Stimulated activated naive B cell treated with anti-CD40 and anti-IgM and Interleukin-4, amounts not matched to agents 10 μg/mL and 1 μg/mL and 100 μg/mL, for 72 hours (primary cell): ENCODE measurements at regions not wholly inside any gene's neighbourhood (a gene's known extent, or its start where the extent isn't known, plus 50 kb on each side); places are given as distances from the start of the nearest gene placed in this dataset.

Experiments used
- ATAC-seq, 2 donors: fragments of 150-1000 bp; cut with Tn5 transposase; replicated peaks; 2 replicates each; pipeline ENCODE4 v1.10.0; 2021; ENCODE audit warnings: moderate library complexity in 1 of 2
- DNase-seq: peaks from one replicate; pipeline ENCODE4 v3.0.0; 2021
- H3K27ac Mint-ChIP-seq: one replicate; pipeline ENCODE4 v1.8.0; 2022; ENCODE audit warnings: mild to moderate bottlenecking, mixed read lengths
- H3K27me3 Mint-ChIP-seq, 2 donors: one replicate each; pipeline ENCODE4 v1.8.0; 2022; ENCODE audit warnings: mixed read lengths in 2 of 2
- H3K36me3 Mint-ChIP-seq, 2 donors: one replicate each; pipeline ENCODE4 v1.8.0; 2022; ENCODE audit warnings: mixed read lengths in 2 of 2, mild to moderate bottlenecking in 1 of 2
- H3K4me1 Mint-ChIP-seq, 2 donors: one replicate each; pipeline ENCODE4 v1.8.0; 2022; ENCODE audit warnings: mixed read lengths in 2 of 2, mild to moderate bottlenecking in 1 of 2
- H3K4me3 Mint-ChIP-seq, 2 donors: one replicate each; pipeline ENCODE4 v1.8.0; 2022; ENCODE audit warnings: mild to moderate bottlenecking in 2 of 2, mixed read lengths in 2 of 2, moderate library complexity in 1 of 2
- H3K9me3 Mint-ChIP-seq, 2 donors: one replicate each; pipeline ENCODE4 v1.8.0; 2022; ENCODE audit warnings: mixed read lengths in 2 of 2, mild to moderate bottlenecking in 1 of 2

DNA sequence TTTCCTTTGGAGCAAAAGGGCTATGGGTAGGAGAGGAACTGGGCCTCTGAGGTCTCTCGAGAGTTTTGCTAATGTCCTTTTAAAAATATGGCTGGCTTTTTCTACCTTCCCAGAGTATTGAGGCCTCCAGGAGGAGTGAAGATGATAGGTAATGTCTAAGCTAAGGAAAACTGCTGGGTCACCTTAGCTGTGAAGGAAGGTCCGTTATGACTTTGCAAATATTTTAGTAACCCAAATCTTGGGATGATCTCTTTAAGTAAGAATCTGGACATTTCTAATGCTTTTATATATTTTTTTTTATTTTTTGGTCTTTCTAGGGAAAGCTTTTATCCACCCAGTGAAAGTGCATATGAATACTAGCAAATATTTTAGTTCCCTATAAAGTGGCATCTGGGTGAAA is 60.9 kb upstream of the SYN3 start:
- Mint-ChIP-seq H3K4me3 (no peak overlapping the region), H3K9me3 (no peaks in the 10 kb centered on the region), H3K27me3 (no peaks in the 10 kb centered on the region), H3K27ac (no peak overlapping the region), H3K36me3 (peaks cover 0 to 2% of the 10 kb centered on the region in 2 donors), H3K4me1 (no peaks in the 10 kb centered on the region)
- DNase-seq: no peak
- no peak for ATAC-seq

DNA sequence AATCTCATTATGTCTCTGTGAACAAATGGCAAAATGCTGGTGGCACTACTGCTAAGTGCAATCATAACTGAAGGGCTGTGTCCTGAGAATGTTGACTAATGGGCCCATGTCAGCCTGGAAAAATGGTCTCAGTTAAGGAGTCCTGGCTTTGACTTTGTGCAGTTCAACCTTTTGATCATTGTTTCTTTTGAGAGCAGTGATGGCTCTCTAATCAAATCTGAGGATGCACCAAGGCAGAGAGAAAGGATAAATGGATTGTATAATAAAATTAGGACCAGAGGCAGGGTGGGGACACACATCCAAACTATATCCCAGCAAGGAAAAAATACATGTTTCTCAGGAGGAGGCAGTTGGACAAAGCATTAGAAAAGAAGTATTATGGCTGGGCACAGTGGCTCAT is 59.6 kb upstream of the SYN3 start:
- H3K27me3 Mint-ChIP-seq: no peaks in the 10 kb centered on the region
- ATAC-seq (no peak), DNase-seq (no peak)
- no peaks in the 10 kb centered on the region for H3K9me3 Mint-ChIP-seq
- H3K27ac Mint-ChIP-seq: no peak overlapping the region
- H3K4me1 Mint-ChIP-seq: peaks cover under 1 to 3% of the 10 kb centered on the region in 2 donors
- H3K4me3 Mint-ChIP-seq: no peak overlapping the region
- peaks cover 0 to 2% of the 10 kb centered on the region in 2 donors for H3K36me3 Mint-ChIP-seq

DNA sequence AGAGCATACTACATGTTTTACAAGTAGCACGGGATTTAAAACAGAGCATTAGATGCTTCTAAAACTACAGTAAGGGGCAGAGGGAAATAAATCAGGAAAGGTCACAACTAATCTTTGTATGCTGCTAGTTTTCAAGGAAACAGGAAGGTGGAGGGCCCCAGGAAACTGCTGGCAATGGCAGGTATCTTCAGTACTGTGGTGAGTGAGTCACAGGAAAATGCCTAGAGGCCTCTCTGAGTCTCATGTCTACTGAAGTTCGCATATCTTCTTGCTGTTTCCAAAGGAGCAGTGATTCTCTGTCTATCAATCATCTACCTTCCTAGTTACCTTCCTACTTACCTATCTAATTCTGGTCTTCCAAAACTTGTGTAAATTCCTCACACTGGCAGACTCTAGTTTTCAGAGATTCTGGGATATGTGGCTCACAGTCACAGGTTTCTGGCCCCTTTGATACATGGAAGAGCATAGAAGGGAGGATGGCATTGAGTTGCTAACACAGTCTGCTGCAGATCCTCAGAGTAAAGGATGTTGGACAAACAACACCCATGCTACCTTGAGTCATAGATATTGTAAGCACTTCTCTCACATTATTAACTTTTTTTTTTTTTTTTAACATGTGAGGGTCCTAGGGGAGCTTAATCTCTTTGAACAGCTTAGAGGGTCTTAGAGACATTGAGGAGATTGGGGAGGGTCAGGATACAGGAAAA is 58.8 kb upstream of the SYN3 start:
- Mint-ChIP-seq H3K4me1 (peaks cover 6 to 12% of the 10 kb centered on the region in 2 donors), H3K36me3 (peaks cover 0 to 2% of the 10 kb centered on the region in 2 donors), H3K27me3 (no peaks in the 10 kb centered on the region), H3K4me3 (no peak overlapping the region), H3K27ac (no peak overlapping the region), H3K9me3 (no peaks in the 10 kb centered on the region)
- ATAC-seq (no peak), DNase-seq (no peak)

DNA sequence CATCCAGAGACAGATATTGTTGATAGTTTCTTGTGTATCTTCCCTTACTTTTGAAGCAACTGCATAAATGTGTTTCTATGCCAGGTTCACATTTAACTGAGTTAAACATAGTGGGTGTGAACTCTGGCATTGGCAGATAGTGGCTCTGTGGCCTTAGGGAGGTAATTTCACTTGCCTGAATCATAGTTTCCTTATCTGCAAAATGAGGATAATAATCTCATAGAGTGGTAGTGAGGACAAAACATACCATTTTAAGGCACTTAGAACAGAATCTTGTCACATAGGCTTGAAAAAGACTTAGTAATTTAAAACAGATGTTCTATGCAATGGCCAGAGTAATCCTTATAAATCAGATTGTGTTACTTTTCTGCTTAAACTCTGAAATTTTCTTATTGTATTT is 56.4 kb upstream of the SYN3 start:
- no peaks in the 10 kb centered on the region for H3K36me3 Mint-ChIP-seq
- peaks cover 0 to 4% of the 10 kb centered on the region in 2 donors for H3K27me3 Mint-ChIP-seq
- peaks cover 9 to 18% of the 10 kb centered on the region in 2 donors for H3K4me1 Mint-ChIP-seq
- no peak overlapping the region for H3K27ac Mint-ChIP-seq
- DNase-seq (no peak), ATAC-seq (no peak)
- H3K4me3 Mint-ChIP-seq: no peak overlapping the region
- peaks cover 0 to 2% of the 10 kb centered on the region in 2 donors for H3K9me3 Mint-ChIP-seq

DNA sequence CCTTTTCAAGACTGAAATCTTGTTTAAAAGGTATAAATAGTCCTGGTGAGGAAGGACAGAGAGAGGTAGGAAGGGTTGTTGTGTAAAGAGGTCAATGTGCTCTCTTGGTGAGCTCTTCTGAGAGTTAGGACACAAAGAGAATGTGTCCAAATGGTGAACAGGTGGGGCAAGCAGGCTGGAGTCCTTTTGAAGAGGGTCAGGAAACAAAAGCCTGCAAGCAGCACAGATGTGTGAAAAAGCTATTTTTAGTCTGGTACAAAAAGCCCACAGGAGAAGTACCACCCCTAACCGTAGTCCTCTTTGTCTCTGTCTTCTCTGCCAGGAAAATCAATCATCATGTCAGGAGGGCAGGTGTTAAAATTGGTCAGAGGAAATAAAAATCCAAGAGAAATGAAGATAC is 54.4 kb upstream of the SYN3 start:
- DNase-seq (no peak), ATAC-seq (no peak)
- H3K9me3 Mint-ChIP-seq: peaks cover 0 to 2% of the 10 kb centered on the region in 2 donors
- no peak overlapping the region for H3K4me3 Mint-ChIP-seq
- peaks cover 0 to 4% of the 10 kb centered on the region in 2 donors for H3K27me3 Mint-ChIP-seq
- H3K4me1 Mint-ChIP-seq: peaks cover 9 to 18% of the 10 kb centered on the region in 2 donors
- H3K36me3 Mint-ChIP-seq: no peaks in the 10 kb centered on the region
- no peak overlapping the region for H3K27ac Mint-ChIP-seq

DNA sequence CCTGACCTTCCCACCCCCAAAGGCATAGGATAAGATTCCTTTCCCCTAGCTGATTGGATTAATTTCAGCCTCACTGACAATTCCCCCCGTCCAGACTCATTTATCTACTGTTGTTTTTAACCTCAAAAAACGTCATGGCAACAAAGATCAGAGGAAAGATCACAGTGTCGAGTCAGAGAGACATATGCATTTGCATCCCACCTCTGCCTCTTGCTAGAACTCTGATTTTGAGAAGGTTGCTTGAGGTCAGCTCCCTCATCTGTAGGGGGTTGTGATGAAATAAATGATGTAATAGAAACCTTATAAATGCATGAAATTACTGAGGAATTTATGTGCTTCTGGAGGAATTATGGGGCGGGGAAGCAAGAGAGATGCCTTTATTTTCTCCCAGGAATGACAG is 53.3 kb upstream of the SYN3 start:
- H3K4me3 Mint-ChIP-seq: no peak overlapping the region
- ATAC-seq: peak in 1 of 2 donors; percentile 42
- H3K36me3 Mint-ChIP-seq: no peaks in the 10 kb centered on the region
- peaks cover 9 to 18% of the 10 kb centered on the region in 2 donors for H3K4me1 Mint-ChIP-seq
- H3K27me3 Mint-ChIP-seq: peaks cover 0 to 4% of the 10 kb centered on the region in 2 donors
- DNase-seq: no peak
- no peak overlapping the region for H3K27ac Mint-ChIP-seq
- H3K9me3 Mint-ChIP-seq: peaks cover 0 to 2% of the 10 kb centered on the region in 2 donors

DNA sequence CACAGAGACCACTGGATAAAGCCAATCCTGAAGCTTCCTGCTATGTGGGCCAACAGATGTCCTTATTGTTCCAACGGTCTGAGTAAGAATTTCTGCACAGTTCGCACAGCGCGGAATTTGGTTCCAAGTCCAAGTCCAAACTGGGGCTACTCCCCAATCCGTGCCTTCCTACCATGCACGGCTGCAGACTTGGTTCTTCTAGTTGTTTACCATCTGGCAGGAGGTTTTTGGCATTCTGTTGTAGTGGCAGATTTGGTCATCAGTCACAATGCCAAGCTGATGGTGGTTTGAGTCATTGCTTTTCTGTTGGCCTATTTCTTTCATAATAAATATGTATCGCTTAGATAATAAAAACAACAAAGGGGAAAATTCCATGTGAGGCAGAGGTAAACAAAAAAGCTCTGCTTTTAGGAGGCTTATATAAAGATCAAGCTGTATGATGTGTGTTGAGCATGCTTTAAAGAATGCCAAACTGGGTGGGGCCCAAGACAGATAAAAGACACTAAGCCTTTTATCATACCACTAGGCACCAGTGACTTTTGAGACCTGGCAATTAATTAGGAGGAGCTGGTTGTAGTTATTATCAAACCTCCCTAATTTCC is 52.5 kb upstream of the SYN3 start:
- H3K4me3 Mint-ChIP-seq: no peak overlapping the region
- H3K27ac Mint-ChIP-seq: no peak overlapping the region
- no peaks in the 10 kb centered on the region for H3K36me3 Mint-ChIP-seq
- peaks cover 9 to 18% of the 10 kb centered on the region in 2 donors for H3K4me1 Mint-ChIP-seq
- DNase-seq (no peak), ATAC-seq (no peak)
- peaks cover 0 to 4% of the 10 kb centered on the region in 2 donors for H3K27me3 Mint-ChIP-seq
- H3K9me3 Mint-ChIP-seq: peaks cover 0 to 2% of the 10 kb centered on the region in 2 donors

DNA sequence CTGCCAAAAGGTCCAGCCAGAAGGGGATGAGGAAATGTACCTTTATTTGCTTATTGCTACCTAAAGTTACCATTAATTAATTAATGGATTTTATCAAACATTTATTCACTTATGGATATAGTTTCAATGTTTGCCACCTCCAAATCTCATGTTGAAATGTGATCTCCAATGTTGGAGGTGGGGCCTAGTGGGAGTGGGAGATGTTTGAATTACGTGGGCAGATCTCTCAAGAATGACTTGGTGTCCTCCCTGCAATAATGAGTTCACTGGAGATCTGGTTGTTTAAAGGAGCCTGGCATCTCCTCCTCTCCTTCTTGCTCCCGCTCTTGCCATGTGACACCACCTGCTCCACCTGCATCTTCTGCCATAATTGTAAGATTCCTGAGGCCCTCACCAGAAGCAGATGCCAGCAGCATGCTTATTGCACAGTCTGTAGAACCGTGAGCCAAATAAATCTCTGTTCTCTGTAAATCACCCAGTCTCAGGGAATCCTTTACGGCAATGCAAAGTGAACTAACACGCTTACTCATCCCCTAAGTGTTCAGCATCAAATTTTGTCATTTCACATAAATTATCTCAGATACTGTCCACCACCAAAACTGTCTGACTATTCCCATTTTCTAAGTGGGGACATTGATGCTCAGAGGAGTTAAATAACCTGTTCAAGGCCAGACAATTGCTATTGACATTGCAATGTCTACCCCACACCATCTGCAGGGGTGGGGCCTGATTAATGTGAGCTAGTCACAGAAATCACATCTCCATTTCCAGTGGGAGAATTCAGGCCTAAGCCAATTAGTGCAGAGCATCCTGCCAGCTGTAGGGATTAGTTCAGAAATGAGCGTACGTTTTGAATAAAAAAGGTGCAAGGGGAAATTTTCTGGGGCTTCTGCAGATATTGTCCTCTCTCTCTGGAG is 51.6 kb upstream of the SYN3 start:
- ATAC-seq (no peak), DNase-seq (no peak)
- peaks cover 0 to 2% of the 10 kb centered on the region in 2 donors for H3K36me3 Mint-ChIP-seq
- H3K27ac Mint-ChIP-seq: no peak overlapping the region
- peaks cover 0 to 2% of the 10 kb centered on the region in 2 donors for H3K9me3 Mint-ChIP-seq
- H3K4me3 Mint-ChIP-seq: no peak overlapping the region
- H3K4me1 Mint-ChIP-seq: peaks cover 9 to 18% of the 10 kb centered on the region in 2 donors
- H3K27me3 Mint-ChIP-seq: peaks cover 9 to 12% of the 10 kb centered on the region in 2 donors

DNA sequence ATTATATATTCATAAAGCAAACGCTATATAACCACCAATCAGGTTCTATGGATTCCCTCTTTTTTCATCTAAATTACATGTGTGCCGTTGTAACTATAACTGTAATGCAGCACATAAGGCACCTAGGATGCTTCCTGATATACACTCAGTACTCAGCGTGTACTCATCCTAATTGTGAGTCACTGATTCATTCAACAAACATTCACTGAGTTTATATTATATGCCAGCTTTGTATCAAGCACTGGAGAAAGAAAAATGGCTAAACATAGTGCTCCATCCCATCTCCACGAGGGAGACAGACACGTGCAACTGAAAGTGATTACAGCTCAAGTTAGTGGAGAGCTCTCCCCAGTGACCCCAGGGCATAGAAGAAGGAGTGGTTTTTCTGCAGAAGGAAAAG is 49.9 kb upstream of the SYN3 start:
- Mint-ChIP-seq H3K4me3 (no peak overlapping the region), H3K4me1 (peaks cover 9 to 17% of the 10 kb centered on the region in 2 donors), H3K27ac (no peak overlapping the region), H3K36me3 (peaks cover 0 to 11% of the 10 kb centered on the region in 2 donors), H3K27me3 (peaks cover 15 to 20% of the 10 kb centered on the region in 2 donors), H3K9me3 (peaks cover 9 to 11% of the 10 kb centered on the region in 2 donors)
- no peak for ATAC-seq
- DNase-seq: no peak
